Upper lobe of right lung (tissue), 1 donor: ENCODE measurements at regions not wholly inside any gene's neighbourhood (a gene's known extent, or its start where the extent isn't known, plus 50 kb on each side); places are given as distances from the start of the nearest gene placed in this dataset.
A peak's percentile ranks its signal among the peaks of the same experiment; 100 is the strongest.

ENCODE experiments used
- ATAC-seq: fragments of 200-7000 bp; cut with Tn5 transposase; one replicate; pipeline ENCODE4 v1.9.1; 2020; ENCODE audit warnings: mild to moderate bottlenecking, moderate library complexity
- DNase-seq: peaks from one replicate; pipeline ENCODE4 v3.0.0-alpha.2; 2020
- H3K27ac ChIP-seq: fragments of 200-600 bp; one replicate; pipeline ENCODE4 v1.8.0; 2022
- H3K27me3 ChIP-seq: fragments of 200-600 bp; one replicate; pipeline ENCODE4 v1.8.0; 2022; ENCODE audit warnings: mild to moderate bottlenecking
- H3K36me3 ChIP-seq: fragments of 200-600 bp; one replicate; pipeline ENCODE4 v1.8.0; 2022
- H3K4me1 ChIP-seq: fragments of 200-600 bp; one replicate; pipeline ENCODE4 v1.8.0; 2022
- H3K4me3 ChIP-seq: fragments of 200-600 bp; one replicate; pipeline ENCODE4 v1.8.0; 2022; ENCODE audit warnings: mild to moderate bottlenecking
- H3K9me3 ChIP-seq: fragments of 200-600 bp; one replicate; pipeline ENCODE4 v1.8.0; 2022
- intact Hi-C: fragments of 100-400 bp; cut with DNase I; formaldehyde crosslinking; loops from one replicate; pipeline ENCODE4 v1.11.0; 2022
- TF ChIP-seq, protein P1 (sequence below): fragments of 200-600 bp; IDR thresholded peaks from one replicate; pipeline ENCODE4 v1.8.0; 2022; ENCODE audit warnings: antibody characterized with exemption
- donor health status: DM: no; HTN: yes; CAD: no; lungs with severe emphysema.

DNA sequence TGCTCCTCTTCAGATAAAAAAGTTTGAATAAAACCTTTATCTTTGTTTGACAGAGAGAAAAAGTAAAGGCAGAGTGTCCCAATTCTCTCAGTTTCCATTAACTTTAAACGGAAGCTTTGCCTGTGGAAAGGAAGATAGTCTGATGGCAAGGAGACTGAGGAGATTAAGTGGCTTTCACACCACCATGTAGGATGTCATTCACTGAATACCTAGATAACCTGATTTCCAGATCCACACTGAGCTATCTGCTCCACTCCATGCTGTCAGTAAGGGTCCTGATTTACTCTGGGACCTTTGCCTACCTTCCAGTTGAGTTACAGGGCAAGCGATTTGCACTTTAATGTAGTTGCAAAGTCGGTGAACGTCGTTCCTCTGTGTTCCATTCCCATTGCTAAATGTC is 233.4 kb upstream of the TBL1XR1 start:
- Histone ChIP-seq H3K36me3 (no peaks in the 10 kb centered on the region), H3K27me3 (no peaks in the 10 kb centered on the region), H3K4me1 (peaks cover 13% of the 10 kb centered on the region), H3K4me3 (no peak overlapping the region), H3K27ac (no peak overlapping the region), H3K9me3 (no peaks in the 10 kb centered on the region)
- TF ChIP-seq, protein P1, sequence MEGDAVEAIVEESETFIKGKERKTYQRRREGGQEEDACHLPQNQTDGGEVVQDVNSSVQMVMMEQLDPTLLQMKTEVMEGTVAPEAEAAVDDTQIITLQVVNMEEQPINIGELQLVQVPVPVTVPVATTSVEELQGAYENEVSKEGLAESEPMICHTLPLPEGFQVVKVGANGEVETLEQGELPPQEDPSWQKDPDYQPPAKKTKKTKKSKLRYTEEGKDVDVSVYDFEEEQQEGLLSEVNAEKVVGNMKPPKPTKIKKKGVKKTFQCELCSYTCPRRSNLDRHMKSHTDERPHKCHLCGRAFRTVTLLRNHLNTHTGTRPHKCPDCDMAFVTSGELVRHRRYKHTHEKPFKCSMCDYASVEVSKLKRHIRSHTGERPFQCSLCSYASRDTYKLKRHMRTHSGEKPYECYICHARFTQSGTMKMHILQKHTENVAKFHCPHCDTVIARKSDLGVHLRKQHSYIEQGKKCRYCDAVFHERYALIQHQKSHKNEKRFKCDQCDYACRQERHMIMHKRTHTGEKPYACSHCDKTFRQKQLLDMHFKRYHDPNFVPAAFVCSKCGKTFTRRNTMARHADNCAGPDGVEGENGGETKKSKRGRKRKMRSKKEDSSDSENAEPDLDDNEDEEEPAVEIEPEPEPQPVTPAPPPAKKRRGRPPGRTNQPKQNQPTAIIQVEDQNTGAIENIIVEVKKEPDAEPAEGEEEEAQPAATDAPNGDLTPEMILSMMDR: no peak
- ATAC-seq: no peak
- no peak for DNase-seq
- intact Hi-C loops: no loop called here

DNA sequence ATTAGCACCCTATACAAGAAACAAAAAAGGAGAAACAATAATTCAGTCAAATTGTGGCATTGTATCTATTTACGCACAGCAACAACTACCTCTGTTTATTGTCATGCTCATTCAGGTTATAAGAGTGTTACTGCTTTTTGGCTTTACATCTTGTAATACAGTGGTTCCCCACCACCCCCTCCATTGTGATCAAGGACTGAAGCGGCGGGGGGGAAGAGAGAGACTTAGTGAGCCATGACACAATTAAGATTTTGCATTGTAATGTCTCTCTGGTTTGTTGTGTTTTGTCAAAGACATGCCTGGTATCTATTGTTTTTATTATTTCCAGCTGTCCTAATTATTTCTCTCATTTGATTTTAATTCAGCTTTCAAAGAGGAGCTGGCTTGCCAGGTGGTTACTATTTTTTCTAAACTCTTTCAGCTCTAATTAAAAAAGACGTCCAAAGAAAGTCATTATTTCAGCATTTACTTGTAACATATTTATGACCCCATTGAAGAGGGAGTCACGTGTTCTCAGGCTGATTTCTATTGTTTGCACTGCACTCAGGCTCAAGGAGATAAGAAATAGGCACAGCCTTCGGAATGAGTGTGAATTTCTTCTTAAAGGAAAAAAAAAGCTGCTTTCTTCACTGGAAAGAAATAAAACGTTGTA is 234.4 kb upstream of the TBL1XR1 start:
- Histone ChIP-seq H3K4me1 (peaks cover 8% of the 10 kb centered on the region), H3K27ac (no peak overlapping the region), H3K36me3 (no peaks in the 10 kb centered on the region), H3K4me3 (no peak overlapping the region), H3K9me3 (no peaks in the 10 kb centered on the region), H3K27me3 (no peaks in the 10 kb centered on the region)
- ATAC-seq: peak; percentile 69
- TF ChIP-seq, protein P1: no peak
- intact Hi-C loops: no loop called here
- no peak for DNase-seq

DNA sequence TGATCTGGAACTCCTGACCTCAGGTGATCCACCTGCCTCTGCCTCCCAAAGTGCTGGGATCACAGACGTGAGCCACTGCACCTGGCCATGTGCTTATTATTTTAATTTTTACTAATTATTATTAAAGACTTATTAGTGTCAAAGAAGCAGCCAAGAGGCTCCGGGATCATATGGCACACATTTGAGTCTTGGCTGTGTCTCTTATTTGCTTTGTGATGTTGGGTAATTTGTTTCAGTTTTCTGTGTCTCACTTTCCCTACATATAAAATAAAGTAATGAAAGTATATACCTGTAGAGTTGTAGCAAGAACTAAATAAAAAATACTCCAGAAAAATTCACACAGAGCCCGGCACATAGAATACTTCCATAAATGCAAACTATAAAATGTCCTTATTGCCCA is 238.0 kb upstream of the TBL1XR1 start:
- Histone ChIP-seq H3K9me3 (no peaks in the 10 kb centered on the region), H3K4me1 (peaks cover 16% of the 10 kb centered on the region)
- no peak for ATAC-seq

DNA sequence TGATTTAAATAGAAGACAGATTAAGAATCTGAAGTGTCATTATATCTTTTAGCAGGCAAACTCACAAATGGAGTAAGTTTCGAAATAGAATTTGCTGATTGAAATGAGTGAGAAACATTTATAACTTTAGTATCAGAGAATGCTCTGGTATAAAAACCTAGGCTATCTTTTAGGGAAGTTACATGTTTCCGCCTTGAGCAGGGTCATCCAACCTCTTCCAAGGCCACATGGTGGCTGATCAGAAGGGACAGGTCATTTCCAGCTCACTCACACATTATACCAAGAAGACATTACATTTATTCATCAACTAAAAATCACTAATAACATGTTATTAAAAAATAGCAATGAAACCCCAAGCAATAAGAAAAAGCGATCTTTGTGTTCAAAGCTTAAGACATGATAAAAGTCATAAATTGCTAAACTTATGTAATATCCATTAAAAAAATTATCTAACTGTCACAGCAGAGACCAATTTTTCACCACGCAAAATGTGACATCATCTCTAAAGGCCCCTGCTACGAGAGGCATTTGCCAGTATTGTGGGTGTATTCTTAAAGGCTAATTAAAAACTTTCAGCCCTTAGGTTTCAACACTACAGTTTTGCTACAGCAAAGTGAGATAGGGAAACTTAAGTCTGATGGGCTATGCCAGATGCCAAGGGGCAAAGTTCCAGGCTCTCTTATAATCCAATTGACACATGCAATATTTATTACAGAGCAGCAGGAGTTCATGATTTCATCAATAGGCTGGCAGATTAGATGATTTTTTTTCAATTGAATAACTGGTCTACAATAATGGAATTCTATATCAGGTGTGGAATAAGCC is 240.4 kb upstream of the TBL1XR1 start:
- Histone ChIP-seq H3K4me3 (no peak overlapping the region), H3K36me3 (no peaks in the 10 kb centered on the region), H3K27me3 (no peaks in the 10 kb centered on the region), H3K9me3 (no peaks in the 10 kb centered on the region), H3K4me1 (peaks cover 10% of the 10 kb centered on the region), H3K27ac (no peak overlapping the region)
- intact Hi-C loops: no loop called here
- TF ChIP-seq, protein P1: no peak
- DNase-seq (no peak), ATAC-seq (no peak)

More for the DNA sequence above, 238.0 kb upstream of the TBL1XR1 start:
- no peaks in the 10 kb centered on the region for H3K36me3 ChIP-seq
- TF ChIP-seq, protein P1: no peak
- no peaks in the 10 kb centered on the region for H3K27me3 ChIP-seq
- no peak for DNase-seq
- H3K4me3 ChIP-seq: no peak overlapping the region
- no peak overlapping the region for H3K27ac ChIP-seq
- intact Hi-C loops: no loop called here

DNA sequence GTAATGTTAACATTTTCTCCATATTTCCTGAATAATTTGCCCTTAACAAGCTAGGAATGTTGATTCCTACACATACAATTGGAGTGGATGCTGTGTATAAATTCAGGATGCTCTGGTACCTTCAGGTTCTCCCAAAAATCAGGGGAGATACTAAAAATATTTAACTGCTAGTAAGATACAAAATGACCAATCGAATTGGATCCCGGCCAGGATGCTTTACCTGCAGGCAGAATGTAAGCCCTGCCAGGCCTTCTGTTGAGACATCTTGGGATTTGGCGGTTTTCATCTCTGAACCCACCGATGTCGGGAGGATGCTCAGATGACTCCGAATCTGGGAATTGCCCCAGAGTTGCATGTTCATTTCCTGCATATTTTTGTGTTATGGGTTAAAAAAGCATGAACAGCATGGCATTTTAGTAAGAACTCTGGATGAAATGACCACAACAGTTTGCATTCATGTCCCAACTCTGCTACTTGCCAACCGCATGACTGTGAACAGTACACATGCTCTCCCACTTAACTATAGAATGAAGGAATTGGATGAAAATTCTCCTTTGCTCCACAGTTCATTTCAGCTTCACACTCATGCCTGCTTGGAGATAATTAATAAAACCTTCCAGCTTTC is 241.4 kb upstream of the TBL1XR1 start:
- intact Hi-C loops: no loop called here
- ATAC-seq: no peak

More for the DNA sequence above, 241.4 kb upstream of the TBL1XR1 start:
- H3K4me3 ChIP-seq: no peak overlapping the region
- DNase-seq: no peak
- H3K9me3 ChIP-seq: no peaks in the 10 kb centered on the region
- peaks cover 16% of the 10 kb centered on the region for H3K4me1 ChIP-seq
- TF ChIP-seq, protein P1: no peak
- H3K36me3 ChIP-seq: no peaks in the 10 kb centered on the region
- H3K27ac ChIP-seq: no peak overlapping the region
- H3K27me3 ChIP-seq: no peaks in the 10 kb centered on the region
